GM19467 (cell line): ENCODE measurements at regions not wholly inside any gene's neighbourhood (a gene's known extent, or its start where the extent isn't known, plus 50 kb on each side); places are given as distances from the start of the nearest gene placed in this dataset.
A peak's percentile ranks its signal among the peaks of the same experiment; 100 is the strongest.

ENCODE experiments used
- ATAC-seq: cut with Tn5 transposase; IDR thresholded peaks from one replicate; pipeline ENCODE4 v1.9.1; 2021; ENCODE audit warnings: mild to moderate bottlenecking, moderate library complexity; ENCODE audit not compliant: unreplicated experiment

GRCh38 chr11:88231894-88232482, 56.7 kb upstream of the RAB38 start:
- ATAC-seq = peak; percentile 80

- ATAC-seq = no peak
These were observed 54.1 kb upstream of the RAB38 start for GRCh38 chr11:88229303-88229702.
